HEK293 (cell line): ENCODE measurements at regions not wholly inside any gene's neighbourhood (a gene's known extent, or its start where the extent isn't known, plus 50 kb on each side); places are given as distances from the start of the nearest gene placed in this dataset.

ENCODE experiments used
- CTCF ChIA-PET: fragments of 350-600 bp; formaldehyde crosslinking; extraction: SDS; loops from one replicate; lab custom pipeline; 2021; ENCODE audit warnings: antibody characterized with exemption; lab: Yijun Ruan, JAX
- POLR2A ChIA-PET: fragments of 300-600 bp; formaldehyde crosslinking; extraction: SDS; loops from one replicate; lab custom pipeline; 2020; ENCODE audit warnings: antibody characterized with exemption, inconsistent platforms; lab: Yijun Ruan, JAX
- H3K27ac ChIP-seq: fragments of 200-500 bp; sonication (Bioruptor generic); 2 replicates; pipeline ENCODE4 v1.5.1; 2014; ENCODE audit warnings: low read depth, low read length, control low read depth, inconsistent platforms; ENCODE audit errors: extremely low read depth
- H3K36me3 ChIP-seq, 2 experiments: fragments of 200-500 bp in 1 of 2; sonication (Bioruptor generic) in 1 of 2; 1 replicate in 1 of 2; 2 replicates in 1 of 2; pipeline ENCODE4 v1.5.1; 2014 to 2017; ENCODE audit warnings: inconsistent platforms in 2 of 2, low read length in 2 of 2; ENCODE audit not compliant: control insufficient read depth in 2 of 2, insufficient read depth in 1 of 2
- H3K4me1 ChIP-seq: fragments of 200-500 bp; sonication (Bioruptor generic); 2 replicates; pipeline ENCODE4 v1.5.1; 2014; ENCODE audit warnings: mild to moderate bottlenecking, low read length, inconsistent platforms; ENCODE audit not compliant: control insufficient read depth, insufficient read depth
- H3K4me3 ChIP-seq: 2 replicates; pipeline ENCODE4 v1.5.1; 2011; ENCODE audit warnings: low read depth, mild to moderate bottlenecking, control low read depth, low read length, moderate library complexity
- H3K9me3 ChIP-seq: fragments of 200-500 bp; sonication (Bioruptor generic); 2 replicates; pipeline ENCODE4 v1.5.1; 2014; ENCODE audit warnings: low read depth, low read length, inconsistent platforms; ENCODE audit not compliant: control insufficient read depth, insufficient read depth
- FEZF1 ChIP-seq: fragments of 450-650 bp; formaldehyde crosslinking; IDR thresholded peaks from 2 replicates; pipeline ENCODE4 v1.5.1; 2016; ENCODE audit warnings: missing biosample characterization, missing genetic modification characterization
- HOXA7 ChIP-seq: sonication (generic); formaldehyde crosslinking; IDR thresholded peaks from 2 replicates; pipeline ENCODE4 v1.8.1; 2022; ENCODE audit warnings: missing genetic modification reagents, borderline replicate concordance
- INSM2 ChIP-seq: fragments of 450-650 bp; formaldehyde crosslinking; IDR thresholded peaks from 2 replicates; pipeline ENCODE4 v1.5.1; 2016; ENCODE audit warnings: missing biosample characterization, missing genetic modification characterization
- PRDM1 ChIP-seq: fragments of 450-650 bp; formaldehyde crosslinking; IDR thresholded peaks from 2 replicates; pipeline ENCODE4; 2016; ENCODE audit warnings: missing biosample characterization, missing genetic modification characterization
- RBAK ChIP-seq: fragments of 450-650 bp; formaldehyde crosslinking; IDR thresholded peaks from 2 replicates; pipeline ENCODE4 v1.5.1; 2016; ENCODE audit warnings: missing biosample characterization, missing genetic modification characterization
- REST ChIP-seq: fragments of 450-650 bp; formaldehyde crosslinking; IDR thresholded peaks from 2 replicates; pipeline ENCODE4 v1.5.1; 2016; ENCODE audit warnings: missing biosample characterization, missing genetic modification characterization
- TCF7L2 ChIP-seq: IDR thresholded peaks from 2 replicates; pipeline ENCODE4 v1.6.1; 2011; ENCODE audit warnings: low read depth, mild to moderate bottlenecking, inconsistent platforms, low read length, moderate library complexity, borderline replicate concordance
- WT1 ChIP-seq: fragments of 450-650 bp; formaldehyde crosslinking; IDR thresholded peaks from 2 replicates; pipeline ENCODE4 v1.5.1; 2016; ENCODE audit warnings: missing biosample characterization, missing genetic modification characterization
- ZBTB6 ChIP-seq: fragments of 450-650 bp; formaldehyde crosslinking; IDR thresholded peaks from 2 replicates; pipeline ENCODE4 v1.5.1; 2017; ENCODE audit warnings: missing biosample characterization, missing genetic modification characterization
- ZBTB8A ChIP-seq: fragments of 450-650 bp; formaldehyde crosslinking; IDR thresholded peaks from 2 replicates; pipeline ENCODE4 v1.5.1; 2016; ENCODE audit warnings: missing biosample characterization, missing genetic modification characterization
- ZNF114 ChIP-seq: fragments of 450-650 bp; formaldehyde crosslinking; IDR thresholded peaks from 2 replicates; pipeline ENCODE4 v1.5.0; 2017; ENCODE audit warnings: missing biosample characterization, missing genetic modification characterization
- ZNF121 ChIP-seq: fragments of 450-650 bp; formaldehyde crosslinking; IDR thresholded peaks from 2 replicates; pipeline ENCODE4 v1.5.1; 2016; ENCODE audit warnings: missing biosample characterization, missing genetic modification characterization
- ZNF155 ChIP-seq: fragments of 450-650 bp; formaldehyde crosslinking; IDR thresholded peaks from 2 replicates; pipeline ENCODE4 v1.5.1; 2016; ENCODE audit warnings: missing biosample characterization, missing genetic modification characterization
- ZNF169 ChIP-seq: fragments of 450-650 bp; formaldehyde crosslinking; IDR thresholded peaks from 2 replicates; pipeline ENCODE4 v1.5.1; 2016; ENCODE audit warnings: missing biosample characterization, missing genetic modification characterization
- ZNF274 ChIP-seq, 2 experiments: fragments of 200-500 bp in 1 of 2; fragments of 450-650 bp in 1 of 2; sonication (Bioruptor generic) in 1 of 2; formaldehyde crosslinking in 1 of 2; IDR thresholded peaks; 2 replicates each; pipeline versions ENCODE4 v1.5.1 to v1.6.1; 2014 to 2016; ENCODE audit warnings: borderline replicate concordance in 1 of 2, inconsistent platforms in 1 of 2, low read length in 1 of 2, missing biosample characterization in 1 of 2, missing genetic modification characterization in 1 of 2
- ZNF423 ChIP-seq: fragments of 450-650 bp; formaldehyde crosslinking; IDR thresholded peaks from 2 replicates; pipeline ENCODE4 v1.5.1; 2016; ENCODE audit warnings: missing biosample characterization, missing genetic modification characterization
- ZNF501 ChIP-seq: fragments of 450-650 bp; formaldehyde crosslinking; IDR thresholded peaks from 2 replicates; pipeline ENCODE4 v1.5.1; 2016; ENCODE audit warnings: missing biosample characterization, missing genetic modification characterization
- ZNF561 ChIP-seq: fragments of 450-650 bp; IDR thresholded peaks from 2 replicates; pipeline ENCODE4 v1.5.1; 2018; ENCODE audit warnings: missing biosample characterization, missing genetic modification characterization, borderline replicate concordance
- ZNF639 ChIP-seq: fragments of 450-650 bp; formaldehyde crosslinking; IDR thresholded peaks from 2 replicates; pipeline ENCODE4 v1.5.1; 2016; ENCODE audit warnings: missing biosample characterization, missing genetic modification characterization
- ZNF747 ChIP-seq: fragments of 450-650 bp; formaldehyde crosslinking; IDR thresholded peaks from 2 replicates; pipeline ENCODE4 v1.5.1; 2016; ENCODE audit warnings: missing biosample characterization, missing genetic modification characterization
- ZNF777 ChIP-seq: fragments of 450-650 bp; formaldehyde crosslinking; IDR thresholded peaks from 2 replicates; pipeline ENCODE4 v1.5.1; 2017; ENCODE audit warnings: missing biosample characterization, missing genetic modification characterization, borderline replicate concordance
- ZNF785 ChIP-seq: fragments of 450-650 bp; formaldehyde crosslinking; IDR thresholded peaks from 2 replicates; pipeline ENCODE4 v1.5.1; 2016; ENCODE audit warnings: missing biosample characterization, missing genetic modification characterization
- ZSCAN16 ChIP-seq: fragments of 450-650 bp; formaldehyde crosslinking; IDR thresholded peaks from 2 replicates; pipeline ENCODE4 v1.5.1; 2016; ENCODE audit warnings: missing biosample characterization, missing genetic modification characterization

- TF ChIP-seq ZNF785 (tag by site-specific recombination) (no peak), ZSCAN16 (no peak), RBAK (tag by site-specific recombination) (no peak), ZNF274 (IDR thresholded peaks at IDR 0.05; ENCODE audit: low read length) (no peak), ZNF274 (tag by site-specific recombination; IDR thresholded peaks at IDR 0.05; ENCODE audit: borderline replicate concordance) (no peak), REST (tag by site-specific recombination) (no peak), ZNF561 (tag by site-specific recombination) (no peak), ZNF501 (tag by site-specific recombination) (no peak), TCF7L2 (no peak), HOXA7 (CRISPR knock-in tag) (no peak), ZNF121 (tag by site-specific recombination) (no peak), ZNF423 (tag by site-specific recombination) (no peak), ZNF639 (tag by site-specific recombination) (no peak)
- TF ChIP-seq, all 188 proteins: peak for 0
Measured at GRCh38 chr11:95659088-95659487, 130.5 kb downstream of the FAM76B start (continued).

GRCh38 chr11:95655536-95655935 is 134.0 kb downstream of the FAM76B start:
- H3K27ac ChIP-seq, result no peak overlapping the region
- no peak overlapping the region for H3K4me3 ChIP-seq
- TF ChIP-seq WT1 (tag by site-specific recombination) (no peak), ZNF169 (no peak), ZNF777 (tag by site-specific recombination) (no peak), ZBTB6 (no peak), ZNF747 (no peak), ZNF114 (no peak), ZNF155 (tag by site-specific recombination) (no peak), FEZF1 (tag by site-specific recombination) (no peak), PRDM1 (tag by site-specific recombination) (no peak), ZBTB8A (tag by site-specific recombination) (no peak), INSM2 (no peak)
- H3K4me1 ChIP-seq, result no peaks in the 10 kb centered on the region
- no peaks in the 10 kb centered on the region for H3K9me3 ChIP-seq
- ChIA-PET POLR2A (no interaction called here), CTCF (interaction anchor here (0.6 kb wide), 1 partner anchor 125 kb away, joined by 3 read pairs; no protein-coding TSS in a partner anchor)
- H3K36me3 ChIP-seq, result no peaks in the 10 kb centered on the region
